ENCODE measurements at regions not wholly inside any gene's neighbourhood (a gene's known extent, or its start where the extent isn't known, plus 50 kb on each side); places are given as distances from the start of the nearest gene placed in this dataset.

- H3K9me3 Mint-ChIP-seq, result peaks cover 9% of the 10 kb centered on the region
- H3K4me1 Mint-ChIP-seq (ENCODE audit: low read depth), result no peaks in the 10 kb centered on the region
- DNase-seq (no peak), ATAC-seq (no peak)
- ChIA-PET CTCF (no interaction called here), POLR2A (no interaction called here)
- intact Hi-C loops (cut with micrococcal nuclease), result no loop called here
- H3K36me3 Mint-ChIP-seq (ENCODE audit: low read depth), result no peaks in the 10 kb centered on the region
- no peak overlapping the region for H3K4me3 Mint-ChIP-seq
- no peak for TF ChIP-seq CTCF (IDR thresholded peaks at IDR 0.05)
- no peaks in the 10 kb centered on the region for H3K27me3 Mint-ChIP-seq
- no peak overlapping the region for H3K27ac Mint-ChIP-seq
Measured at GRCh38 chr12:61676520-61676919, 583.7 kb upstream of the USP15 start.

GRCh38 chr12:61687407-61687806, 572.8 kb upstream of the USP15 start:
- H3K9me3 Mint-ChIP-seq, result no peaks in the 10 kb centered on the region
- intact Hi-C loops (cut with micrococcal nuclease), result no loop called here
- DNase-seq (no peak), ATAC-seq (no peak)
- H3K27ac Mint-ChIP-seq, result no peak overlapping the region
- POLR2A ChIA-PET, result no interaction called here
- CTCF ChIA-PET, result no interaction called here
- peaks cover 1% of the 10 kb centered on the region for H3K27me3 Mint-ChIP-seq
- TF ChIP-seq CTCF (IDR thresholded peaks at IDR 0.05), result no peak
- no peaks in the 10 kb centered on the region for H3K4me1 Mint-ChIP-seq (ENCODE audit: low read depth)
- H3K36me3 Mint-ChIP-seq (ENCODE audit: low read depth), result no peaks in the 10 kb centered on the region
- no peak overlapping the region for H3K4me3 Mint-ChIP-seq

GRCh38 chr12:61694214-61694613, 566.0 kb upstream of the USP15 start:
- peaks cover 5% of the 10 kb centered on the region for H3K9me3 Mint-ChIP-seq
- no peaks in the 10 kb centered on the region for H3K4me1 Mint-ChIP-seq (ENCODE audit: low read depth)
- H3K4me3 Mint-ChIP-seq, result no peak overlapping the region
- intact Hi-C loops (cut with micrococcal nuclease), result no loop called here
- H3K36me3 Mint-ChIP-seq (ENCODE audit: low read depth), result no peaks in the 10 kb centered on the region
- CTCF ChIA-PET, result interaction anchor here (1.0 kb wide), 1 partner anchor 17 kb away, joined by 3 read pairs; no protein-coding TSS in a partner anchor
- ATAC-seq (no peak), DNase-seq (no peak)
- POLR2A ChIA-PET, result no interaction called here
- H3K27ac Mint-ChIP-seq, result no peak overlapping the region
- no peaks in the 10 kb centered on the region for H3K27me3 Mint-ChIP-seq
- TF ChIP-seq CTCF (IDR thresholded peaks at IDR 0.05), result no peak

GRCh38 chr12:61701471-61701870, 558.7 kb upstream of the USP15 start:
- Mint-ChIP-seq H3K36me3 (ENCODE audit: low read depth) (no peaks in the 10 kb centered on the region), H3K4me1 (ENCODE audit: low read depth) (no peaks in the 10 kb centered on the region), H3K4me3 (no peak overlapping the region), H3K27ac (no peak overlapping the region), H3K9me3 (peaks cover 2% of the 10 kb centered on the region), H3K27me3 (no peaks in the 10 kb centered on the region)
- no peak for TF ChIP-seq CTCF (IDR thresholded peaks at IDR 0.05)
- DNase-seq (no peak), ATAC-seq (no peak)
- ChIA-PET CTCF (no interaction called here), POLR2A (no interaction called here)
- intact Hi-C loops (cut with micrococcal nuclease), result no loop called here

GRCh38 chr12:61706783-61707182, 553.4 kb upstream of the USP15 start:
- ATAC-seq, result no peak
- ChIA-PET CTCF (no interaction called here), POLR2A (no interaction called here)
- DNase-seq, result no peak
- H3K4me1 Mint-ChIP-seq (ENCODE audit: low read depth), result no peaks in the 10 kb centered on the region
- H3K9me3 Mint-ChIP-seq, result no peaks in the 10 kb centered on the region
- intact Hi-C loops (cut with micrococcal nuclease), result no loop called here
- no peak for TF ChIP-seq CTCF (IDR thresholded peaks at IDR 0.05)
- H3K36me3 Mint-ChIP-seq (ENCODE audit: low read depth), result no peaks in the 10 kb centered on the region
- H3K27ac Mint-ChIP-seq, result no peak overlapping the region
- H3K4me3 Mint-ChIP-seq, result no peak overlapping the region
- no peaks in the 10 kb centered on the region for H3K27me3 Mint-ChIP-seq
